GM23338 (cell line): ENCODE measurements at regions not wholly inside any gene's neighbourhood (a gene's known extent, or its start where the extent isn't known, plus 50 kb on each side); places are given as distances from the start of the nearest gene placed in this dataset.
A peak's percentile ranks its signal among the peaks of the same experiment; 100 is the strongest.

Source experiments
- ATAC-seq: fragments of 200-7000 bp; cut with Tn5 transposase; 3 replicates; pipeline ENCODE4 v1.9.1; 2020
- DNase-seq: peaks from one replicate; pipeline ENCODE4 v3.0.0-alpha.2; 2015; ENCODE audit warnings: low spot score
- H2AFZ ChIP-seq: fragments of 200-600 bp; sonication (generic); 2 replicates; pipeline ENCODE4 v1.8.0; 2016; ENCODE audit warnings: antibody characterized with exemption, mild to moderate bottlenecking, moderate library complexity
- H3F3A ChIP-seq: fragments of 200-600 bp; sonication (generic); replicated peaks from 2 replicates; pipeline ENCODE4 v1.8.0; 2017; ENCODE audit warnings: antibody characterized with exemption, mixed run types, low read depth
- H3K27ac ChIP-seq: fragments of 200-600 bp; sonication (generic); 2 replicates; pipeline ENCODE4 v1.6.1; 2016; ENCODE audit warnings: low read depth
- H3K27me3 ChIP-seq: fragments of 200-600 bp; sonication (generic); 2 replicates; pipeline ENCODE4 v1.8.0; 2016; ENCODE audit warnings: mild to moderate bottlenecking, mixed run types, moderate library complexity; ENCODE audit not compliant: insufficient read depth
- H3K36me3 ChIP-seq: fragments of 200-600 bp; sonication (generic); 2 replicates; pipeline ENCODE4 v1.8.0; 2016; ENCODE audit warnings: mild to moderate bottlenecking; ENCODE audit not compliant: insufficient read depth
- H3K4me1 ChIP-seq: fragments of 200-600 bp; sonication (generic); 2 replicates; pipeline ENCODE4 v1.8.0; 2016; ENCODE audit warnings: mild to moderate bottlenecking, moderate library complexity; ENCODE audit not compliant: insufficient read depth
- H3K4me2 ChIP-seq: fragments of 200-600 bp; sonication (generic); 2 replicates; pipeline ENCODE4 v1.7.1; 2017; ENCODE audit warnings: mixed run types
- H3K4me3 ChIP-seq: fragments of 200-600 bp; sonication (generic); 2 replicates; pipeline ENCODE4 v1.6.1; 2016; ENCODE audit warnings: mixed run types
- H3K79me2 ChIP-seq: fragments of 200-600 bp; sonication (generic); replicated peaks from 2 replicates; pipeline ENCODE4 v1.8.0; 2017; ENCODE audit warnings: mild to moderate bottlenecking; ENCODE audit not compliant: insufficient read depth
- H3K9me2 ChIP-seq: fragments of 200-600 bp; sonication (generic); 2 replicates; pipeline ENCODE4 v1.8.0; 2017; ENCODE audit not compliant: insufficient read depth
- H4K20me1 ChIP-seq: fragments of 200-600 bp; sonication (generic); replicated peaks from 2 replicates; pipeline ENCODE4 v1.8.0; 2017; ENCODE audit warnings: mild to moderate bottlenecking; ENCODE audit not compliant: insufficient read depth
- H3K27ac Mint-ChIP-seq: 2 replicates; pipeline ENCODE4 v1.8.0; 2020; ENCODE audit warnings: inconsistent platforms, mild to moderate bottlenecking, moderate library complexity, mixed read lengths
- H3K27me3 Mint-ChIP-seq: 3 replicates; pipeline ENCODE4 v1.8.0; 2022; ENCODE audit warnings: low read depth, mild to moderate bottlenecking, moderate library complexity, mixed read lengths, inconsistent platforms; ENCODE audit not compliant: insufficient read depth, poor library complexity
- H3K36me3 Mint-ChIP-seq: 3 replicates; pipeline ENCODE4 v1.8.0; 2021; ENCODE audit warnings: low read depth, mild to moderate bottlenecking, inconsistent platforms, moderate library complexity, mixed read lengths
- H3K4me1 Mint-ChIP-seq: 3 replicates; pipeline ENCODE4 v1.8.0; 2020; ENCODE audit warnings: mild to moderate bottlenecking, inconsistent platforms, mixed read lengths
- H3K4me3 Mint-ChIP-seq: 3 replicates; pipeline ENCODE4 v1.8.0; 2021; ENCODE audit warnings: moderate library complexity, mild to moderate bottlenecking, inconsistent platforms, mixed read lengths
- H3K9me3 Mint-ChIP-seq: 3 replicates; pipeline ENCODE4 v1.8.0; 2020; ENCODE audit warnings: moderate library complexity, mild to moderate bottlenecking, inconsistent platforms, mixed read lengths
- CREB1 ChIP-seq: fragments of 250-450 bp; sonication (Bioruptor Pico); IDR thresholded peaks from 2 replicates; pipeline ENCODE4 v1.5.0; 2020; ENCODE audit warnings: low read depth, mild to moderate bottlenecking, moderate library complexity
- EZH2 ChIP-seq: fragments of 200-600 bp; sonication (generic); IDR thresholded peaks from one replicate; pipeline ENCODE4 v1.8.0; 2017; ENCODE audit warnings: antibody characterized with exemption, mild to moderate bottlenecking, low read depth; ENCODE audit not compliant: unreplicated experiment
- EZH2phosphoT487 ChIP-seq: fragments of 200-600 bp; sonication (generic); IDR thresholded peaks from one replicate; pipeline ENCODE4 v1.8.1; 2018; ENCODE audit warnings: antibody characterized with exemption; ENCODE audit not compliant: unreplicated experiment
- JUNB ChIP-seq: IDR thresholded peaks from one replicate; pipeline ENCODE4 v1.6.1; 2016; ENCODE audit warnings: antibody characterized with exemption; ENCODE audit not compliant: unreplicated experiment
- NANOG ChIP-seq: IDR thresholded peaks from 2 replicates; pipeline ENCODE4 v1.6.1; 2016; ENCODE audit warnings: antibody characterized with exemption, borderline replicate concordance
- POLR2AphosphoS5 ChIP-seq: IDR thresholded peaks from 2 replicates; pipeline ENCODE4 v1.6.1; 2016; ENCODE audit warnings: antibody characterized with exemption, low read depth
- STAT1 ChIP-seq: IDR thresholded peaks from one replicate; pipeline ENCODE4 v1.6.1; 2016; ENCODE audit warnings: antibody characterized with exemption; ENCODE audit not compliant: unreplicated experiment
- ZNF114 ChIP-seq: fragments of 250-450 bp; sonication (Bioruptor Pico); IDR thresholded peaks from 2 replicates; pipeline ENCODE4 v1.5.0; 2020; ENCODE audit warnings: mild to moderate bottlenecking, moderate library complexity
- ZNF331 ChIP-seq: fragments of 250-450 bp; sonication (Bioruptor Pico); IDR thresholded peaks from 2 replicates; pipeline ENCODE4 v1.5.0; 2020; ENCODE audit warnings: low read depth, mild to moderate bottlenecking, moderate library complexity
- TF ChIP-seq, protein P1 (sequence below): fragments of 250-450 bp; sonication (Bioruptor Pico); IDR thresholded peaks from 2 replicates; pipeline ENCODE4 v1.5.0; 2020; ENCODE audit warnings: mild to moderate bottlenecking, moderate library complexity
- TF ChIP-seq, protein P2 (sequence below): IDR thresholded peaks from 2 replicates; pipeline ENCODE4 v1.6.1; 2016; ENCODE audit warnings: antibody characterized with exemption
- TF ChIP-seq, protein P3 (sequence below), 2 experiments: fragments of 200-600 bp in 1 of 2; sonication (generic) in 1 of 2; conservative IDR thresholded peaks; 2 replicates each; pipeline versions ENCODE4 v1.5.1 to v1.6.1; 2016 to 2017; ENCODE audit warnings: antibody characterized with exemption in 2 of 2, low read depth in 2 of 2, mild to moderate bottlenecking in 2 of 2, moderate library complexity in 1 of 2
- TF ChIP-seq, protein P4 (sequence below): IDR thresholded peaks from one replicate; pipeline ENCODE4 v1.6.1; 2018; ENCODE audit warnings: antibody characterized with exemption; ENCODE audit not compliant: unreplicated experiment

DNA sequence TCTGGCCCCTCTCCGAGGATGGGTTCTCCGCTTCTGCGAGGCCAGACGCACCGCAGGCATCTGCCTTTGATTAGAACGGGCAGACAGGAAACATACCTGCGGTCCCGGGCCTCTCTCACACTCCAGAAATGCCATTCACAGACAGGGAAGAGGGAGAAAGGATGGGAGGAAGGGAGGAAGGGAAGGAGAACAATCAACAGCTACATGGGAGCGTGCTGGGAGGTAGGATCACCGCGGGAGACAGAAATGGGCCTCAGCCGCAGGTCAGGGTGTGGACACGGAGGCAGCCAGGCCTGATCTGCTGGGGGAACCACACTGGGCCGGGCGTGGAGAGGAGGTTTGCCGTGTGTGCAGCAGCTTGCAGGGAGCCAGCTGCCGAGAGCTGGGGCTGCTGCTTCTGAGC is 90.7 kb upstream of the RGMA start:
- TF ChIP-seq, protein P1, sequence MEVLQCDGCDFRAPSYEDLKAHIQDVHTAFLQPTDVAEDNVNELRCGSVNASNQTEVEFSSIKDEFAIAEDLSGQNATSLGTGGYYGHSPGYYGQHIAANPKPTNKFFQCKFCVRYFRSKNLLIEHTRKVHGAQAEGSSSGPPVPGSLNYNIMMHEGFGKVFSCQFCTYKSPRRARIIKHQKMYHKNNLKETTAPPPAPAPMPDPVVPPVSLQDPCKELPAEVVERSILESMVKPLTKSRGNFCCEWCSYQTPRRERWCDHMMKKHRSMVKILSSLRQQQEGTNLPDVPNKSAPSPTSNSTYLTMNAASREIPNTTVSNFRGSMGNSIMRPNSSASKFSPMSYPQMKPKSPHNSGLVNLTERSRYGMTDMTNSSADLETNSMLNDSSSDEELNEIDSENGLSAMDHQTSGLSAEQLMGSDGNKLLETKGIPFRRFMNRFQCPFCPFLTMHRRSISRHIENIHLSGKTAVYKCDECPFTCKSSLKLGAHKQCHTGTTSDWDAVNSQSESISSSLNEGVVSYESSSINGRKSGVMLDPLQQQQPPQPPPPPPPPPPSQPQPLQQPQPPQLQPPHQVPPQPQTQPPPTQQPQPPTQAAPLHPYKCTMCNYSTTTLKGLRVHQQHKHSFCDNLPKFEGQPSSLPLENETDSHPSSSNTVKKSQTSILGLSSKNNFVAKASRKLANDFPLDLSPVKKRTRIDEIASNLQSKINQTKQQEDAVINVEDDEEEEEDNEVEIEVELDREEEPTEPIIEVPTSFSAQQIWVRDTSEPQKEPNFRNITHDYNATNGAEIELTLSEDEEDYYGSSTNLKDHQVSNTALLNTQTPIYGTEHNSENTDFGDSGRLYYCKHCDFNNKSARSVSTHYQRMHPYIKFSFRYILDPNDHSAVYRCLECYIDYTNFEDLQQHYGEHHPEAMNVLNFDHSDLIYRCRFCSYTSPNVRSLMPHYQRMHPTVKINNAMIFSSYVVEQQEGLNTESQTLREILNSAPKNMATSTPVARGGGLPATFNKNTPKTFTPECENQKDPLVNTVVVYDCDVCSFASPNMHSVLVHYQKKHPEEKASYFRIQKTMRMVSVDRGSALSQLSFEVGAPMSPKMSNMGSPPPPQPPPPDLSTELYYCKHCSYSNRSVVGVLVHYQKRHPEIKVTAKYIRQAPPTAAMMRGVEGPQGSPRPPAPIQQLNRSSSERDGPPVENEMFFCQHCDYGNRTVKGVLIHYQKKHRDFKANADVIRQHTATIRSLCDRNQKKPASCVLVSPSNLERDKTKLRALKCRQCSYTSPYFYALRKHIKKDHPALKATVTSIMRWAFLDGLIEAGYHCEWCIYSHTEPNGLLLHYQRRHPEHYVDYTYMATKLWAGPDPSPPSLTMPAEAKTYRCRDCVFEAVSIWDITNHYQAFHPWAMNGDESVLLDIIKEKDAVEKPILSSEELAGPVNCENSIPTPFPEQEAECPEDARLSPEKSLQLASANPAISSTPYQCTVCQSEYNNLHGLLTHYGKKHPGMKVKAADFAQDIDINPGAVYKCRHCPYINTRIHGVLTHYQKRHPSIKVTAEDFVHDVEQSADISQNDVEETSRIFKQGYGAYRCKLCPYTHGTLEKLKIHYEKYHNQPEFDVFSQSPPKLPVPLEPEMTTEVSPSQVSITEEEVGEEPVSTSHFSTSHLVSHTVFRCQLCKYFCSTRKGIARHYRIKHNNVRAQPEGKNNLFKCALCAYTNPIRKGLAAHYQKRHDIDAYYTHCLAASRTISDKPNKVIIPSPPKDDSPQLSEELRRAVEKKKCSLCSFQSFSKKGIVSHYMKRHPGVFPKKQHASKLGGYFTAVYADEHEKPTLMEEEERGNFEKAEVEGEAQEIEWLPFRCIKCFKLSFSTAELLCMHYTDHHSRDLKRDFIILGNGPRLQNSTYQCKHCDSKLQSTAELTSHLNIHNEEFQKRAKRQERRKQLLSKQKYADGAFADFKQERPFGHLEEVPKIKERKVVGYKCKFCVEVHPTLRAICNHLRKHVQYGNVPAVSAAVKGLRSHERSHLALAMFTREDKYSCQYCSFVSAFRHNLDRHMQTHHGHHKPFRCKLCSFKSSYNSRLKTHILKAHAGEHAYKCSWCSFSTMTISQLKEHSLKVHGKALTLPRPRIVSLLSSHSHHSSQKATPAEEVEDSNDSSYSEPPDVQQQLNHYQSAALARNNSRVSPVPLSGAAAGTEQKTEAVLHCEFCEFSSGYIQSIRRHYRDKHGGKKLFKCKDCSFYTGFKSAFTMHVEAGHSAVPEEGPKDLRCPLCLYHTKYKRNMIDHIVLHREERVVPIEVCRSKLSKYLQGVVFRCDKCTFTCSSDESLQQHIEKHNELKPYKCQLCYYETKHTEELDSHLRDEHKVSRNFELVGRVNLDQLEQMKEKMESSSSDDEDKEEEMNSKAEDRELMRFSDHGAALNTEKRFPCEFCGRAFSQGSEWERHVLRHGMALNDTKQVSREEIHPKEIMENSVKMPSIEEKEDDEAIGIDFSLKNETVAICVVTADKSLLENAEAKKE (CRISPR knock-in tag), result no peak
- TF ChIP-seq NANOG (no peak), ZNF114 (no peak), JUNB (no peak), ZNF331 (no peak), CREB1 (CRISPR knock-in tag) (no peak), POLR2AphosphoS5 (no peak), EZH2phosphoT487 (no peak), EZH2 (no peak), STAT1 (no peak)
- TF ChIP-seq, protein P2, sequence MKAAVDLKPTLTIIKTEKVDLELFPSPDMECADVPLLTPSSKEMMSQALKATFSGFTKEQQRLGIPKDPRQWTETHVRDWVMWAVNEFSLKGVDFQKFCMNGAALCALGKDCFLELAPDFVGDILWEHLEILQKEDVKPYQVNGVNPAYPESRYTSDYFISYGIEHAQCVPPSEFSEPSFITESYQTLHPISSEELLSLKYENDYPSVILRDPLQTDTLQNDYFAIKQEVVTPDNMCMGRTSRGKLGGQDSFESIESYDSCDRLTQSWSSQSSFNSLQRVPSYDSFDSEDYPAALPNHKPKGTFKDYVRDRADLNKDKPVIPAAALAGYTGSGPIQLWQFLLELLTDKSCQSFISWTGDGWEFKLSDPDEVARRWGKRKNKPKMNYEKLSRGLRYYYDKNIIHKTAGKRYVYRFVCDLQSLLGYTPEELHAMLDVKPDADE, result no peak
- TF ChIP-seq, protein P3, sequence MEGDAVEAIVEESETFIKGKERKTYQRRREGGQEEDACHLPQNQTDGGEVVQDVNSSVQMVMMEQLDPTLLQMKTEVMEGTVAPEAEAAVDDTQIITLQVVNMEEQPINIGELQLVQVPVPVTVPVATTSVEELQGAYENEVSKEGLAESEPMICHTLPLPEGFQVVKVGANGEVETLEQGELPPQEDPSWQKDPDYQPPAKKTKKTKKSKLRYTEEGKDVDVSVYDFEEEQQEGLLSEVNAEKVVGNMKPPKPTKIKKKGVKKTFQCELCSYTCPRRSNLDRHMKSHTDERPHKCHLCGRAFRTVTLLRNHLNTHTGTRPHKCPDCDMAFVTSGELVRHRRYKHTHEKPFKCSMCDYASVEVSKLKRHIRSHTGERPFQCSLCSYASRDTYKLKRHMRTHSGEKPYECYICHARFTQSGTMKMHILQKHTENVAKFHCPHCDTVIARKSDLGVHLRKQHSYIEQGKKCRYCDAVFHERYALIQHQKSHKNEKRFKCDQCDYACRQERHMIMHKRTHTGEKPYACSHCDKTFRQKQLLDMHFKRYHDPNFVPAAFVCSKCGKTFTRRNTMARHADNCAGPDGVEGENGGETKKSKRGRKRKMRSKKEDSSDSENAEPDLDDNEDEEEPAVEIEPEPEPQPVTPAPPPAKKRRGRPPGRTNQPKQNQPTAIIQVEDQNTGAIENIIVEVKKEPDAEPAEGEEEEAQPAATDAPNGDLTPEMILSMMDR (conservative IDR thresholded peaks at IDR 0.05; ENCODE audit: low read depth in 2 of 2), result no peak
- TF ChIP-seq, protein P4, sequence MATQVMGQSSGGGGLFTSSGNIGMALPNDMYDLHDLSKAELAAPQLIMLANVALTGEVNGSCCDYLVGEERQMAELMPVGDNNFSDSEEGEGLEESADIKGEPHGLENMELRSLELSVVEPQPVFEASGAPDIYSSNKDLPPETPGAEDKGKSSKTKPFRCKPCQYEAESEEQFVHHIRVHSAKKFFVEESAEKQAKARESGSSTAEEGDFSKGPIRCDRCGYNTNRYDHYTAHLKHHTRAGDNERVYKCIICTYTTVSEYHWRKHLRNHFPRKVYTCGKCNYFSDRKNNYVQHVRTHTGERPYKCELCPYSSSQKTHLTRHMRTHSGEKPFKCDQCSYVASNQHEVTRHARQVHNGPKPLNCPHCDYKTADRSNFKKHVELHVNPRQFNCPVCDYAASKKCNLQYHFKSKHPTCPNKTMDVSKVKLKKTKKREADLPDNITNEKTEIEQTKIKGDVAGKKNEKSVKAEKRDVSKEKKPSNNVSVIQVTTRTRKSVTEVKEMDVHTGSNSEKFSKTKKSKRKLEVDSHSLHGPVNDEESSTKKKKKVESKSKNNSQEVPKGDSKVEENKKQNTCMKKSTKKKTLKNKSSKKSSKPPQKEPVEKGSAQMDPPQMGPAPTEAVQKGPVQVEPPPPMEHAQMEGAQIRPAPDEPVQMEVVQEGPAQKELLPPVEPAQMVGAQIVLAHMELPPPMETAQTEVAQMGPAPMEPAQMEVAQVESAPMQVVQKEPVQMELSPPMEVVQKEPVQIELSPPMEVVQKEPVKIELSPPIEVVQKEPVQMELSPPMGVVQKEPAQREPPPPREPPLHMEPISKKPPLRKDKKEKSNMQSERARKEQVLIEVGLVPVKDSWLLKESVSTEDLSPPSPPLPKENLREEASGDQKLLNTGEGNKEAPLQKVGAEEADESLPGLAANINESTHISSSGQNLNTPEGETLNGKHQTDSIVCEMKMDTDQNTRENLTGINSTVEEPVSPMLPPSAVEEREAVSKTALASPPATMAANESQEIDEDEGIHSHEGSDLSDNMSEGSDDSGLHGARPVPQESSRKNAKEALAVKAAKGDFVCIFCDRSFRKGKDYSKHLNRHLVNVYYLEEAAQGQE, result no peak
- no peak overlapping the region for H3K27ac ChIP-seq
- H3K36me3 ChIP-seq, result no peaks in the 10 kb centered on the region
- H3F3A ChIP-seq, result no peaks in the 10 kb centered on the region; the same call in 1 of the 2 replicates
- H2AFZ ChIP-seq, result peak overlapping the region; percentile 88
- H4K20me1 ChIP-seq, result no peaks in the 10 kb centered on the region
- no peaks in the 10 kb centered on the region for H3K79me2 ChIP-seq
- H3K4me2 ChIP-seq, result peak overlapping the region; percentile 64
- ATAC-seq (peak; percentile 60), DNase-seq (peak; percentile 59)
- H3K27me3 ChIP-seq, result no peaks in the 10 kb centered on the region
- no peak overlapping the region for H3K27ac Mint-ChIP-seq
- 0 out of 2 replicates have a peak, but pooled peaks cover 7% of the 10 kb centered on the region for H3K9me2 ChIP-seq
- peaks cover 32% of the 10 kb centered on the region for H3K4me1 ChIP-seq
- no peaks in the 10 kb centered on the region for H3K9me3 Mint-ChIP-seq
- H3K4me3 ChIP-seq, result no peak overlapping the region
- peak overlapping the region; percentile 13; the same call in 2 of the 3 replicates for H3K4me3 Mint-ChIP-seq
- H3K27me3 Mint-ChIP-seq, result peaks cover 15% of the 10 kb centered on the region
- H3K4me1 Mint-ChIP-seq, result peaks cover 38% of the 10 kb centered on the region
- 0 out of 3 replicates have a peak, but pooled peaks cover 2% of the 10 kb centered on the region for H3K36me3 Mint-ChIP-seq
